H9 (cell line): ENCODE measurements at regions not wholly inside any gene's neighbourhood (a gene's known extent, or its start where the extent isn't known, plus 50 kb on each side); places are given as distances from the start of the nearest gene placed in this dataset.

Experiments
- DNase-seq: peaks from one replicate; pipeline ENCODE4 v3.0.0-alpha.2; 2017
- H2AFZ ChIP-seq: one replicate; pipeline ENCODE4 v1.6.1; 2013; ENCODE audit warnings: mild to moderate bottlenecking, low read length, control low read depth, moderate library complexity
- H2AK5ac ChIP-seq: 2 replicates; pipeline ENCODE4 v1.6.1; 2013; ENCODE audit warnings: low read length, control low read depth, mixed read lengths; ENCODE audit not compliant: insufficient read length
- H2BK120ac ChIP-seq: one replicate; pipeline ENCODE4 v1.6.1; 2013; ENCODE audit warnings: low read depth, mild to moderate bottlenecking, low read length, control low read depth, inconsistent platforms; ENCODE audit not compliant: poor library complexity, severe bottlenecking
- H2BK12ac ChIP-seq: 2 replicates; pipeline ENCODE4 v1.6.1; 2013; ENCODE audit warnings: low read length, control low read depth, mixed read lengths, low read depth; ENCODE audit not compliant: insufficient read length
- H2BK15ac ChIP-seq: 2 replicates; pipeline ENCODE4 v1.6.1; 2013; ENCODE audit warnings: low read depth, low read length, control low read depth
- H2BK20ac ChIP-seq: one replicate; pipeline ENCODE4 v1.6.1; 2013; ENCODE audit warnings: low read depth, mild to moderate bottlenecking, low read length, control low read depth, inconsistent platforms; ENCODE audit not compliant: poor library complexity, severe bottlenecking
- H2BK5ac ChIP-seq: 2 replicates; pipeline ENCODE4 v1.6.1; 2013; ENCODE audit warnings: low read length, control low read depth, mixed read lengths; ENCODE audit not compliant: insufficient read length
- H3K14ac ChIP-seq: 2 replicates; pipeline ENCODE4 v1.6.1; 2013; ENCODE audit warnings: low read length, control low read depth; ENCODE audit not compliant: insufficient read depth
- H3K18ac ChIP-seq: 2 replicates; pipeline ENCODE4 v1.6.1; 2013; ENCODE audit warnings: low read depth, mild to moderate bottlenecking, mixed read lengths, low read length, control low read depth; ENCODE audit not compliant: insufficient read length
- H3K23ac ChIP-seq: 2 replicates; pipeline ENCODE4 v1.6.1; 2013; ENCODE audit warnings: low read length, control low read depth, mixed read lengths, low read depth; ENCODE audit not compliant: insufficient read length
- H3K23me2 ChIP-seq: 2 replicates; pipeline ENCODE4 v1.6.1; 2013; ENCODE audit warnings: low read depth, mild to moderate bottlenecking, mixed read lengths, low read length, control low read depth; ENCODE audit not compliant: insufficient read length, poor library complexity, severe bottlenecking
- H3K27ac ChIP-seq: 2 replicates; pipeline ENCODE4 v1.5.1; 2013; ENCODE audit warnings: low read length, control low read depth, mixed read lengths, low read depth; ENCODE audit not compliant: insufficient read length
- H3K27me3 ChIP-seq: 2 replicates; pipeline ENCODE4 v1.6.1; 2013; ENCODE audit warnings: low read length, control low read depth, inconsistent platforms; ENCODE audit not compliant: insufficient read depth
- H3K4ac ChIP-seq: 2 replicates; pipeline ENCODE4 v1.6.1; 2013; ENCODE audit warnings: low read depth, mild to moderate bottlenecking, control low read depth, inconsistent platforms, low read length, moderate library complexity
- H3K4me1 ChIP-seq: 2 replicates; pipeline ENCODE4 v1.6.1; 2013; ENCODE audit warnings: low read length, control low read depth, inconsistent platforms; ENCODE audit not compliant: insufficient read depth
- H3K4me2 ChIP-seq: 2 replicates; pipeline ENCODE4 v1.6.1; 2013; ENCODE audit warnings: low read length, control low read depth, mixed read lengths; ENCODE audit not compliant: insufficient read length, insufficient read depth
- H3K56ac ChIP-seq: 2 replicates; pipeline ENCODE4 v1.6.1; 2013; ENCODE audit warnings: low read depth, mild to moderate bottlenecking, mixed read lengths, low read length, control low read depth; ENCODE audit not compliant: insufficient read length
- H3K79me1 ChIP-seq: 2 replicates; pipeline ENCODE4 v1.6.1; 2013; ENCODE audit warnings: low read depth, mild to moderate bottlenecking, moderate library complexity, low read length, control low read depth, inconsistent platforms; ENCODE audit not compliant: insufficient read depth, poor library complexity, severe bottlenecking
- H3K79me2 ChIP-seq: 2 replicates; pipeline ENCODE4 v1.6.1; 2013; ENCODE audit warnings: low read length, control low read depth, inconsistent platforms; ENCODE audit not compliant: insufficient read depth
- H3K9ac ChIP-seq: 2 replicates; pipeline ENCODE4 v1.6.1; 2013; ENCODE audit warnings: low read length, control low read depth, mixed read lengths; ENCODE audit not compliant: insufficient read length; ENCODE audit errors: extremely low read depth
- H3K9me3 ChIP-seq: one replicate; pipeline ENCODE4 v1.6.1; 2013; ENCODE audit warnings: low read depth, low read length, inconsistent platforms; ENCODE audit not compliant: control insufficient read depth
- H3T11ph ChIP-seq: one replicate; pipeline ENCODE4 v1.6.1; 2013; ENCODE audit warnings: mild to moderate bottlenecking, low read length, control low read depth, inconsistent platforms
- H4K20me1 ChIP-seq: one replicate; pipeline ENCODE4 v1.6.1; 2013; ENCODE audit not compliant: control insufficient read depth, insufficient read length, insufficient read depth
- H4K5ac ChIP-seq: 2 replicates; pipeline ENCODE4 v1.6.1; 2013; ENCODE audit warnings: low read depth, mild to moderate bottlenecking, mixed read lengths, low read length, control low read depth; ENCODE audit not compliant: insufficient read length
- H4K8ac ChIP-seq: replicated peaks from 2 replicates; pipeline ENCODE4 v1.6.1; 2013; ENCODE audit warnings: low read length, control low read depth, mixed read lengths, low read depth; ENCODE audit not compliant: insufficient read length
- H4K91ac ChIP-seq: 2 replicates; pipeline ENCODE4 v1.6.1; 2013; ENCODE audit warnings: low read depth, mild to moderate bottlenecking, moderate library complexity, mixed read lengths, low read length, control low read depth; ENCODE audit not compliant: insufficient read length
- H3K27ac Mint-ChIP-seq, 3 experiments: 2 replicates in 2 of 3; 3 replicates in 1 of 3; pipeline ENCODE4 v1.8.0; 2020 to 2021; ENCODE audit warnings: mixed read lengths in 3 of 3, mild to moderate bottlenecking in 1 of 3, moderate library complexity in 1 of 3
- H3K27me3 Mint-ChIP-seq: 2 replicates; pipeline ENCODE4 v1.8.0; 2021; ENCODE audit warnings: low read depth, mild to moderate bottlenecking, moderate library complexity, mixed read lengths
- H3K36me3 Mint-ChIP-seq, 3 experiments: 2 replicates in 2 of 3; 3 replicates in 1 of 3; pipeline ENCODE4 v1.8.0; 2020 to 2021; ENCODE audit warnings: low read depth in 3 of 3, mixed read lengths in 3 of 3; ENCODE audit not compliant: insufficient read depth in 1 of 3
- H3K4me1 Mint-ChIP-seq, 2 experiments: 2 replicates each; pipeline ENCODE4 v1.8.0; 2020; ENCODE audit warnings: mixed read lengths in 2 of 2
- H3K4me3 Mint-ChIP-seq, 2 experiments: 2 replicates in 1 of 2; 3 replicates in 1 of 2; pipeline ENCODE4 v1.8.0; 2020 to 2021; ENCODE audit warnings: mild to moderate bottlenecking in 2 of 2, mixed read lengths in 2 of 2, moderate library complexity in 1 of 2
- H3K9me3 Mint-ChIP-seq, 2 experiments: 2 replicates in 1 of 2; 3 replicates in 1 of 2; pipeline ENCODE4 v1.8.0; 2020; ENCODE audit warnings: mild to moderate bottlenecking in 2 of 2, mixed read lengths in 2 of 2, moderate library complexity in 1 of 2
- CTCF ChIP-seq: fragments of 200-600 bp; sonication (generic); conservative IDR thresholded peaks from 3 replicates; pipeline ENCODE4 v1.8.0; 2021; ENCODE audit warnings: antibody characterized with exemption, mild to moderate bottlenecking
- WGBS: extraction: QIAGEN DNeasy Blood & Tissue Kit; methylation state at CpG from one replicate; pipeline ENCODE4 v1.1.7; 2013; ENCODE audit warnings: missing lambda C conversion rate, low lambda C conversion rate, mixed read lengths; ENCODE audit not compliant: insufficient read length; ENCODE audit errors: extremely low coverage; 5-methylcytosine and 5-hydroxymethylcytosine counted together

- TF ChIP-seq CTCF, result no peak
- Mint-ChIP-seq H3K27ac (no peak overlapping the region), H3K9me3 (no peaks in the 10 kb centered on the region), H3K4me3 (no peak overlapping the region), H3K4me1 (peaks cover 5 to 6% of the 10 kb centered on the region in 2 experiments), H3K27me3 (no peaks in the 10 kb centered on the region), H3K36me3 (no peaks in the 10 kb centered on the region)
- H2AK5ac ChIP-seq, result no peak overlapping the region
- H3K9ac ChIP-seq, result no peak overlapping the region
- H2BK12ac ChIP-seq, result no peak overlapping the region
- H3K4me1 ChIP-seq, result peaks cover 4% of the 10 kb centered on the region
- no peak overlapping the region for H3K23ac ChIP-seq
- no peak overlapping the region for H3T11ph ChIP-seq
- no peak overlapping the region for H2BK5ac ChIP-seq
- no peaks in the 10 kb centered on the region for H4K20me1 ChIP-seq
- H4K8ac ChIP-seq, result no peak overlapping the region
- no peak overlapping the region for H2BK120ac ChIP-seq
- H3K9me3 ChIP-seq, result no peaks in the 10 kb centered on the region
- no peak overlapping the region for H3K14ac ChIP-seq
- no peak overlapping the region for H2BK15ac ChIP-seq
- H4K91ac ChIP-seq, result no peak overlapping the region
- DNase-seq, result no peak
- no peak overlapping the region for H3K27ac ChIP-seq
- no peak overlapping the region for H2AFZ ChIP-seq
- H3K79me2 ChIP-seq, result no peaks in the 10 kb centered on the region
- no peak overlapping the region for H2BK20ac ChIP-seq
- H3K79me1 ChIP-seq, result no peaks in the 10 kb centered on the region
- H3K4ac ChIP-seq, result no peak overlapping the region
- no CpG with 5 or more reads among the region's 2 CpGs for WGBS
- no peak overlapping the region for H3K56ac ChIP-seq
- H3K4me2 ChIP-seq, result no peak overlapping the region
- H4K5ac ChIP-seq, result no peak overlapping the region
- no peaks in the 10 kb centered on the region for H3K27me3 ChIP-seq
- no peaks in the 10 kb centered on the region for H3K23me2 ChIP-seq
- H3K18ac ChIP-seq, result no peak overlapping the region
Observed at GRCh38 chr5:89042746-89043145, 159.8 kb upstream of the MEF2C start.
